Gastrocnemius medialis (tissue), 4 donors: ENCODE measurements at regions not wholly inside any gene's neighbourhood (a gene's known extent, or its start where the extent isn't known, plus 50 kb on each side); places are given as distances from the start of the nearest gene placed in this dataset.

ENCODE experiments used
- POLR2A ChIP-seq, 2 donors: fragments of 450-650 bp; IDR thresholded peaks; one replicate each; pipeline ENCODE4 v1.6.1; 2017; ENCODE audit warnings: antibody characterized with exemption in 2 of 2, mild to moderate bottlenecking in 2 of 2, moderate library complexity in 2 of 2
- TF ChIP-seq, protein P1 (sequence below), 5 experiments: fragments of 450-650 bp in 3 of 5; fragments of 200-600 bp in 2 of 5; sonication (generic) in 2 of 5; IDR thresholded peaks in 4 of 5; conservative IDR thresholded peaks in 1 of 5; 1 replicate in 4 of 5; 2 replicates in 1 of 5; pipeline ENCODE4 v1.5.1; 2016 to 2019; ENCODE audit warnings: antibody characterized with exemption in 5 of 5, mild to moderate bottlenecking in 3 of 5, moderate library complexity in 3 of 5

GRCh38 chr2:151175864-151176263, 85.8 kb downstream of the RBM43 start:
- TF ChIP-seq, protein P1, sequence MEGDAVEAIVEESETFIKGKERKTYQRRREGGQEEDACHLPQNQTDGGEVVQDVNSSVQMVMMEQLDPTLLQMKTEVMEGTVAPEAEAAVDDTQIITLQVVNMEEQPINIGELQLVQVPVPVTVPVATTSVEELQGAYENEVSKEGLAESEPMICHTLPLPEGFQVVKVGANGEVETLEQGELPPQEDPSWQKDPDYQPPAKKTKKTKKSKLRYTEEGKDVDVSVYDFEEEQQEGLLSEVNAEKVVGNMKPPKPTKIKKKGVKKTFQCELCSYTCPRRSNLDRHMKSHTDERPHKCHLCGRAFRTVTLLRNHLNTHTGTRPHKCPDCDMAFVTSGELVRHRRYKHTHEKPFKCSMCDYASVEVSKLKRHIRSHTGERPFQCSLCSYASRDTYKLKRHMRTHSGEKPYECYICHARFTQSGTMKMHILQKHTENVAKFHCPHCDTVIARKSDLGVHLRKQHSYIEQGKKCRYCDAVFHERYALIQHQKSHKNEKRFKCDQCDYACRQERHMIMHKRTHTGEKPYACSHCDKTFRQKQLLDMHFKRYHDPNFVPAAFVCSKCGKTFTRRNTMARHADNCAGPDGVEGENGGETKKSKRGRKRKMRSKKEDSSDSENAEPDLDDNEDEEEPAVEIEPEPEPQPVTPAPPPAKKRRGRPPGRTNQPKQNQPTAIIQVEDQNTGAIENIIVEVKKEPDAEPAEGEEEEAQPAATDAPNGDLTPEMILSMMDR (IDR thresholded peaks at IDR 0.05 in 4 of 5, conservative IDR thresholded peaks at IDR 0.05 in 1 of 5): no peak
- TF ChIP-seq POLR2A (IDR thresholded peaks at IDR 0.05): no peak
